GM21381 (cell line): ENCODE measurements at regions not wholly inside any gene's neighbourhood (a gene's known extent, or its start where the extent isn't known, plus 50 kb on each side); places are given as distances from the start of the nearest gene placed in this dataset.

Experiments
- ATAC-seq: cut with Tn5 transposase; IDR thresholded peaks from one replicate; pipeline ENCODE4 v1.9.1; 2021; ENCODE audit warnings: mild to moderate bottlenecking, moderate library complexity; ENCODE audit not compliant: unreplicated experiment

DNA sequence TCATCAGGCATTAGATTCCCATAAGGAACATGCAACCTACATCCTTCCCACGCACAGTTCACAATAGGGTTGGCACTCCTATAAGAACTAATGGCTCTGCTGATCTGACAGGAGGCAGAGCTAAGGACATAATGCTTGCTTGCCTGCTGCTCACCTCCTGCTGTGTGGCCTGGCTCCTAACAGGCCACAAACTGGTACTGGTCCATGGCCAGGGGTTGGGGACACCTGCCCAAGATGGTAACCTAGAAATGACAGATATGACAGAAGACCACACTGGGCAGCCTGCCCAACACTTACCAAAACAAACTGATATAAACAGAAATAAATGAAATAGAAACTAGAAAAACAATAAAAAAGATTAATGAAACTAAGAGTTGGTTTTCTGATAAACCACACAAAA is 325.6 kb downstream of the SEC23A start:
- ATAC-seq, result no peak

GRCh38 chr14:38775986-38776385 is 327.0 kb downstream of the SEC23A start:
- ATAC-seq, result no peak

DNA sequence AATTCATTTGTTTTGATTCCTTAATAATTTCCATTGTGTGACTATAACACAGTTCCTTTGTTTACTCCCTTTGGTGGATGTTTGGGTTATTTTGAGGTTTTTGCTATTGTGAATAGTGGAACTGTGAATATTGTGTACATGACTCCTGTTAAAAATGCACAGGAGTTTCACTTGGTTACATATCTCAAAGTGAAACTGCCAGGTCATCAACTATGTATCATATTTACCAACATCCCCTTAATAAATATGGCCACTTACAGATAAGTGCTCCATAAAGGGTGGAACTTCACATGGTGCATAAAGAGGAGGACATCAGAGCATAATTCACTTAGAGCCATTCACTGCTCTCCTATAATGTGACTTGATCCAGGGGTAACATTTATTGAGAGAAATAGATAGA is 328.9 kb downstream of the SEC23A start:
- no peak for ATAC-seq

GRCh38 chr14:38770251-38770650 is 332.8 kb downstream of the SEC23A start:
- no peak for ATAC-seq

- no peak for ATAC-seq
These were observed 340.2 kb downstream of the SEC23A start for GRCh38 chr14:38762845-38763244.

DNA sequence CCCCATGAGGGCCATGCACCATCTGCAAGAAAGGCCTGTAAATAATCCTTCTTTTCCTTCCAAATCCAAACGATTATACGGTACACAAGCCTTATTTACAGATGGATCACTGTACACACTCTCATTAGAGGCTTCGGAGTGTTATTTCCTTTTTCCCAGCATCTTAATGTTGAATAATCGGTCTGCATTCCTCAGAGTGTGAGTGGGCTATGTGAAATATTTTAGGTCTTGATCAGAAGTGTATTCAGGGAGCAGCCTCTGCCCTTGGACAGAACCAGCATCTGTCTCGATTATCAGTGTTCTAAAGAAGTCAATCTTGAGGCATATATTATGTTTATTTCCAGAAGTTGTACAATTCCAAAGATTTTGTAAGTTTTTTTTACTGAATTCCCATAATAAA is 340.6 kb downstream of the SEC23A start:
- no peak for ATAC-seq

GRCh38 chr14:38761033-38761432 is 342.0 kb downstream of the SEC23A start:
- ATAC-seq, result no peak

- ATAC-seq, result no peak
These were observed 344.4 kb downstream of the SEC23A start for GRCh38 chr14:38758661-38759060.

- no peak for ATAC-seq
These were observed 348.0 kb downstream of the SEC23A start for GRCh38 chr14:38755036-38755435.

GRCh38 chr14:38752750-38753149 is 350.3 kb downstream of the SEC23A start:
- ATAC-seq, result no peak

DNA sequence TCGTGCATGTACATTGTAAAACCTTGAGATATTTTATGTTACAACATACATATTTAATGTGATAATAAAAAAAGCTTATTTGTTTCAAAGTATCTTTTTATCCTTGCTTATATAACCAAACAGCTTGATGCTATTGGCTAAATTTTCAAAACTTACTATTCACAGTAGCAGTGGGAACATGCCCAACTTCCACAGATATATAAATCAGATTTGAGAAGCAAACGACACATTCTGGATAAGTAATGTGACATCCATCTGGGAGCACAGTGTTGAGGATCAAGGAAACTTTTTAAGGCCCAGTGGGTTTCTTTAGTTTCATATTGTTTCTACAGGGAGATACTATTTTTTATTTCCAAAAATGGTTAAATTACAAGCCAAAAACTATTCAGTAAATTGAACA is 350.7 kb downstream of the SEC23A start:
- ATAC-seq, result no peak

DNA sequence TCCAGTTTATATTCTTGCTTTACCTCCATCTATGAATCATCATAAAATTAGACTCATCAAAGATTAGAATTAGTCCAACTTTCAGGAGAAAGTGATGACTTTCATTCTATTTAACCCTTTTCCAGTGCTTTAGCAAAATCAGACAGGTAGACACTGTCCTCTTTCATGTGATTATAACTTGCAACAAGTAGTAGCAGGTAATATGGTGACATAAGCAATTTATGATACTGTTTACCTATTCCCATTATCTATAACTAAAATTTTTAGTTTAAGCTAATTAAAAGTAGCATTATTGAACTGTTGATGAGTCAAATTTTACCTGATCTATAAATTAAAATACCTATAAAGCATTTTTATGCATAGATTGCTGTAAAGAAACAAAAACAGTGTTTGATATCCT is 351.6 kb downstream of the SEC23A start:
- ATAC-seq, result no peak

DNA sequence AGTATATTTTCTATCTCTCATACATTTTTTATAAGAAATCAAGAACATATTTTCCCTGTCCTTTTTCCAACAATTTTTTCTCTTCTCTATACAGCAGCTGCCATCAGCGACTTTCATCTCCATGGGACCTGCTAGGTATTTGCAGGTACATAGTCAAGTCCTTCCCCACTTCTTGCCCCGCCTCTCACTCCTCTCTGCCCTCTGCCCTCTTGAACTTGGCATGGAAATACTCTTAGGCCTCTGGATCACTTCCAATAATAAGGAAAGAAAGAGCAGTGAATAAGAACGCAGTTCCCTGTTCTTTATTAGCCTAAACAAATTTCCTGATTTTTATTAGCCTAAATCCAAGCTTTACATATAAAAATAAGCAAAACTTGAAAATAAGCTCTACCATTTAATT is 353.1 kb downstream of the SEC23A start:
- ATAC-seq, result no peak

DNA sequence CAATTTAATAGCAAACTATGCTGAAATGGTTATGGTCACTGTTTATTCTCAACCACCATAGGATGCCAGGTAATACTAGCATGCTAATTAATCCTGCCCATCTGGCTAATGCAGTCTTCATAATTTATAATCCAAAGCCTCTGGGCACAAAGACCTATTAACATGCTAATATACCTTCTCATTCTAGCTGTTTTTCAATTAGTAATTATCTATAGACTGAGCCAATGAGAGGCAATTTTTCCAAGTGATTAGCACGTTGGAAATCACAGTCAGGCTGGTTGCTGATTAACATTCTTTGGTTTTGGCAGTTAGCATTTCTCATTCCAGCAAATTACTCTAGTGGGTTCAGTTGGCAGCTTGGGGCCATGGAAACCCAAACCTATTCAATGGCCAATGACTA is 357.2 kb downstream of the SEC23A start:
- ATAC-seq, result no peak

GRCh38 chr14:38743966-38744584 is 359.0 kb downstream of the SEC23A start:
- ATAC-seq, result no peak

DNA sequence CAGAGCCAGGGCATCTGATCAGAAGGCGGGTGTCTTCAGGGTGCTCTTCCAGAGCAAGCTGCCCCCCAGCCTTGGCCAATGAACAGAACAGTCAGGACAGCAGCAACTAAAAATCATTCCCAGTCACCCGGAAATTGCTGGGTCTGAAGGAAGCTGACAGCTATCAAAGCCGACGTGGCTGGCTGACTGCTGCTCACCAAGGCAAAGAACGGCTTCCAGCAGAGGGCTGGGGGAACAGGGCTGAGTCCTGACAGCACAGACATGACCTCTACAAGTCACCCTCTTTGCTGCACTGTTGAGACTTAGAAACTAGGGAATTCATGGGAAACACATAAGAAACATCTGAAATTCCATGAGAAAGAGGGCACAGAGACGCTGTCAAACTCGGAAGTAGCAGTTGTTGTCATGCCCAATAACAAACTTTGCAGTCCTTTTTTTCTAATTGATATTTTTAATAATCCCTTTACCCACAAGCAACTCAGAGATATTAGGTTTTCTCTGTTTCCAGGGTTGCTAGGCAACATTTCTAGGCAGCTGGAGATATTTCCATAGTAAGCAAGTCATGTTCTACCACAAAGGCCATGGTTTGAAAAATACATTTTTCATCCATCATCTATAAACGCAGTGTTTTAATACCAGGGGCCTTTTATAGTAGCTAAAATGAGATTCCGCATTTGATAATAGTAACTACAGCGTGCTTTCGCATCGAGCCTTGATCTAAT is 365.2 kb downstream of the SEC23A start:
- no peak for ATAC-seq

GRCh38 chr14:38735005-38735404 is 368.0 kb downstream of the SEC23A start:
- ATAC-seq, result no peak

DNA sequence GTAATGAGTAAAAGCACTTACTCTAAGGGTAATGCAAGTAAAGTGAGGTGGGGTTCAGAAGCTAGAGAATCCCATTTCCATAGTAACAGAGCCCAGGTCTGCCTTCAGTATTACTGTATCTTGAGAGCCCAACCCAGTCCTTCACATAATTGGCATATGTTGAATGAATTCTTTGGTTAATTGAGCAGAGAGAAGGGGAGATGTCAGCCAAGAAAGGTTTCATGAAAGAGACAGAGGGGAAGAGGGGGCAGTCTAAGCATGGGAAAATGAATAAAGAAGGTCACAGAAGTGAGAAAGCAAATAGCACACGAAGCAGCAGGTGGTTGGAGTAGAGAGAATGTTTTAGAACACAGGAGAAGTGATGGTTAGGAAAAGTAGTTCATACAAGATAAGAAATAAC is 371.1 kb downstream of the SEC23A start:
- no peak for ATAC-seq

DNA sequence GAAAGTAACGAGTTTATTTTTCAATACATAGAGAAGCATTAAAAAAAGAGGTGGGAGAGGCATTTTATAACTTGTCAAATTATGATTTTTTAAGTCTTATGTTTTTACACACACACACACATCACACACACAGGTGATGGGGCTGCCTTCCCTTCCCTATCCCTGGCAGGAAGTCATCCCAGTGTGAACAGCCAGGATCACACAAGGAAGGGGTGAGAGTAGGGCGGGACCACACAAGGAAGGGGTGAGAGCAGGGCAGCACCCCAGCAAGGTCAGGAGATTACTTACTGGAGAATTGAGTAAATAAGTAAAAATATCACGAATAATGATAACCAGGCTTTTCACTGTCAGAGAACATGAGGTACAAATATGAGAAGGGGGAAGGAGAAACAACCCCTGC is 372.6 kb downstream of the SEC23A start:
- ATAC-seq, result no peak

GRCh38 chr14:38727731-38728130 is 375.3 kb downstream of the SEC23A start:
- no peak for ATAC-seq

DNA sequence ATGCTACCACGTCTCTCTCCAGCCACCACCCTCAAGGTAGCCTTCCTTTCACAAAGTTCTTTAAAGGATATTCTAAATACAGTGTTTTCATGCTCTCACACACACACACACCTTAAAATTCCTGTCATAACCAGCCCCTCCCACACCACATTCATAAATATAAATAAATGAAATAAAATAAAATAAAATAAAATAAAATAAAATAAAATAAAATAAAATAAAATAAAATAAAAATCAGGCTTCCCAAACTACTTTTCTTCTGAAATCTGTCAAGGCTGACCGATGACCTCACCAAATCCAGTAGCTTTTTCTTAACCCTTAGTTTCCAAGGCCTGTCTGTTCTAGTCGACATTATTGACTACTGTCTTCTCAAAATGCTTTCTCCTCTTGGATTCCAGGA is 378.4 kb downstream of the SEC23A start:
- ATAC-seq, result no peak

DNA sequence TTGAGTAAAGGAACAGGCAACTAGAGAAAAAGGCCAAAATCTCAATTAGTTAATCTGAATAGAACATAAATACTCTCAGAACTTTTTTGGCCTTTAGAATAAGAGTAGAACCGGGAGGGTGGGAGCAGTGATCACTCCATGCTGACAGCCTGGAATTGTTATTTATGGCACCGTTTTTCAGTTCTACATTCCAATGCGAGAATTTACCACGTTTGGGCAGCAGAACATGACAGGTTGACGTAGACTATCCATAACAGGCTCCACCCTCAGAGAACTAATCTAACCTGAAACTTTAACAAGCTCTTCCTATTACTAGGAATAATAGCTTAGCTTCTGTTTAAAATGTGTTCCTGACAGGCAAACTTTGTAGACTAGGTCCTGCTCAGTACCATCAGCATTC is 379.1 kb downstream of the SEC23A start:
- no peak for ATAC-seq

- no peak for ATAC-seq
These were observed 379.8 kb downstream of the SEC23A start for GRCh38 chr14:38723277-38723676.
